Loucy (cell line): ENCODE measurements at regions not wholly inside any gene's neighbourhood (a gene's known extent, or its start where the extent isn't known, plus 50 kb on each side); places are given as distances from the start of the nearest gene placed in this dataset.

Source experiments
- CTCF ChIP-seq: fragments of 200-600 bp; sonication (generic); conservative IDR thresholded peaks from 2 replicates; pipeline ENCODE4 v1.5.1; 2014; ENCODE audit warnings: mild to moderate bottlenecking, antibody characterized with exemption, low read length
- EZH2phosphoT487 ChIP-seq: fragments of 200-600 bp; IDR thresholded peaks from 2 replicates; pipeline ENCODE4 v1.6.1; 2018; ENCODE audit warnings: antibody characterized with exemption, mild to moderate bottlenecking, moderate library complexity, borderline replicate concordance

- TF ChIP-seq CTCF (no peak), EZH2phosphoT487 (no peak)
These were observed 1637.0 kb downstream of the EFNB2 start for GRCh38 chr13:104898484-104898883.
